ENCODE measurements at regions not wholly inside any gene's neighbourhood (a gene's known extent, or its start where the extent isn't known, plus 50 kb on each side); places are given as distances from the start of the nearest gene placed in this dataset.
"Not testable (repeated sequence)": the region's sequence is repeated elsewhere in the genome, so short reads cannot be mapped to it uniquely, and the experiment has no call there.

- DNase-seq, result no peak
These were observed 213.9 kb downstream of the TBX5 start for GRCh38 chr12:114192013-114192412.

- no peak for DNase-seq
These were observed 214.4 kb downstream of the TBX5 start for GRCh38 chr12:114191581-114191980.

- no peak for DNase-seq
These were observed 215.0 kb downstream of the TBX5 start for GRCh38 chr12:114190971-114191370.

- DNase-seq, result no peak
These were observed 216.7 kb downstream of the TBX5 start for GRCh38 chr12:114189266-114189665.

- DNase-seq, result peak in 1 of 3 experiments; percentile 9
These were observed 219.5 kb downstream of the TBX5 start for GRCh38 chr12:114186241-114187002.

- no peak for DNase-seq
These were observed 218.9 kb upstream of the RBM19 start for GRCh38 chr12:114185036-114185435.

- DNase-seq, result peak in 1 of 3 experiments; percentile 20
These were observed 208.2 kb upstream of the RBM19 start for GRCh38 chr12:114174326-114174725.

- no peak for DNase-seq
These were observed 206.0 kb upstream of the RBM19 start for GRCh38 chr12:114172135-114172534.

- DNase-seq, result no peak
These were observed 201.9 kb upstream of the RBM19 start for GRCh38 chr12:114168061-114168460.

- DNase-seq, result no peak
These were observed 201.3 kb upstream of the RBM19 start for GRCh38 chr12:114167431-114167830.

- peak in 2 of 3 experiments; percentile 18 to 43 for DNase-seq
These were observed 200.2 kb upstream of the RBM19 start for GRCh38 chr12:114166362-114166761.

- peak in 1 of 3 experiments; percentile 83 for DNase-seq
These were observed 199.8 kb upstream of the RBM19 start for GRCh38 chr12:114165921-114166320.

- DNase-seq, result no peak
These were observed 198.2 kb upstream of the RBM19 start for GRCh38 chr12:114164351-114164750.

- DNase-seq, result no peak
These were observed 197.6 kb upstream of the RBM19 start for GRCh38 chr12:114163771-114164170.

GRCh38 chr12:114160445-114160844, 194.3 kb upstream of the RBM19 start:
- DNase-seq, result no peak

GRCh38 chr12:114152890-114153289, 186.8 kb upstream of the RBM19 start:
- no peak for DNase-seq

- DNase-seq, result no peak
These were observed 185.9 kb upstream of the RBM19 start for GRCh38 chr12:114152066-114152465.

- not testable (repeated sequence) for DNase-seq
These were observed 184.5 kb upstream of the RBM19 start for GRCh38 chr12:114150584-114150983.

- no peak for DNase-seq
These were observed 175.9 kb upstream of the RBM19 start for GRCh38 chr12:114141921-114142564.

GRCh38 chr12:114140576-114140975, 174.5 kb upstream of the RBM19 start:
- DNase-seq, result no peak

GRCh38 chr12:114136631-114137030, 170.5 kb upstream of the RBM19 start:
- no peak for DNase-seq

GRCh38 chr12:114134922-114135321, 168.8 kb upstream of the RBM19 start:
- no peak for DNase-seq

- DNase-seq, result no peak
These were observed 165.7 kb upstream of the RBM19 start for GRCh38 chr12:114131824-114132223.

GRCh38 chr12:114123108-114123507, 157.0 kb upstream of the RBM19 start:
- no peak for DNase-seq

GRCh38 chr12:114122016-114122415, 155.9 kb upstream of the RBM19 start:
- DNase-seq, result no peak
